ENCODE measurements at regions not wholly inside any gene's neighbourhood (a gene's known extent, or its start where the extent isn't known, plus 50 kb on each side); places are given as distances from the start of the nearest gene placed in this dataset.

DNA sequence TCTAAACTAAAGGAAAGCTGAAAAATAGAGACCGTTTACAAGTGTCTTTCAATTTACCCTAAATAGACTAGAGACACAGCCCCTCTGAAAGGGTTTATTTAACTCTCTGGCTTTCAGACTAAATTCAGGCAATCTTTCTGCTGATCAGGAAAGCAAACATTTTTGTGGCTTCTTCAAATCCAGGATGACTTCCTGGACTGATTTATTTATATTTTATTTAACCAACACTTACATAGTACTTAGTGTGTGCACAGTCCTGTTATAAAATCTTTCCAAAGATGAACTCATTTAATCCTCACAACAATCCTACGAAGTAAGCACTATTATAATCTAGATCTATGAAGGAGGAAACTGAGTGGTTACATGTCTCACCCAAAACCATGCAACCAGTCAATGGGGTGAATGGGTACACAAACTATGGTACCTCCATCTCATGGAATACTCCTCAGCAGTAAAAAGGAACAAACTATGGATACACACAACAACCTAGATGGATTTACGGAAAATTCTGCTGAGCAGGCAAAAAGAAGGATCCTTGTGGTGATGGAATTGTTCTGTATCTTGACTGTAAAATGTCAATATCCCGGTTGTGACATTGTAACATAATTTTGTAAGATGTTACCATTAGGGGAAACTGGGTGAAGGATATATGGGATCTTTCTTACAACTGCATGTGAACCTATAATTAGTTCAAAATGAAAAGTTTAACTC, 64.1 kb upstream of the MAMLD1 start:
- no peak for DNase-seq (ENCODE audit: low spot score)

DNA sequence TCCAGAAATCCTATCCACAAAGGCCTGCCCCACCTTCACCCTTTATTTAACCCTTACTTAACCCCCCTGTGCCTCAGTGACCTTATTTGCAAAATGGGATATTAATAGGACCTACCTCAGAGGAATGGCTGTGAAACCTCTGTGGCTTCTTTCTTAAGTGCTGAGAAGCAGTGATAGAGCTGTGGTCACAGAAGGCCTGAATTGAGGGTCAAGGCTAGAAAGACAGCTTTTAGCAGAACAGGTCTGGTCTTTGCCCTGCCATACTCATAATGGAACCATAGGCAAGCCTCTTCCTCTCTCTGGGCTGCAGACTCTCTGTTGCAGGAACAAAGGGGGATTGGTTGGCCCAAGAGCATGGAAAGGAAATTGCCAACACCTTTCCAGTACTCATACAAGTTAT, 63.5 kb upstream of the MAMLD1 start:
- DNase-seq (ENCODE audit: low spot score): no peak

DNA sequence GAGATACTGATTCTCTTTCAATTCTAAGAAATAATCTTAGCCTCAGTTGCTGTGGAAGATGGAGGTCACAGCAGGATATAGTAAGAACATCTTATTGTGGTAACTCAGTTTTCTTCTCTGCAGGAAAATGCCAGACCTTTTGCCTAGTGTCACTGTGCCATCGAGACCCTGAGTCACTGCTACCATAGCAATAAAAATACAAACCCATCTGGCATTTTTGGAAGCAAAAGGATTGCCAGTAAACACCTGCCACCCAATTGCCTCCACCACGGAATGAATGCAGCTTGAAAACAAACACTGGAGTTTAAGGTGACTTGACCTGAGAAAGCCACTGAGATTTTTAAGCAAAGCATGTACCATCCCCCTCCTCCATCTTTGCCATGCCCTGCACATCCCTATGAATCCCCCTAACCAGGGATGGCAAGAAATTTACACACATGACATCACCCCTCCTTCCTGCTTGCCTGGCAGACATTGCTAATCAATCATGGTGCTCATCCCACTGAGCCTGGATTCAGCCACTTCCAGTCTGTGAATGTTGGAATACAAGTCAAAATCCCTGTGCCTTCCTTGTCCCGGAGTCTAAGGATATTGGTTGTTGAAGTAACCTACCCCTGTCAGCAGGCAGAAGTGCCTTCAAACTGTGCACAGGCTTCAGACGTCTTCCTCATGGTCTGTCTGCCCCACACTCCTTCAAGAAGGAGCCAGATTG, 59.6 kb upstream of the MAMLD1 start:
- no peak for DNase-seq (ENCODE audit: low spot score)

DNA sequence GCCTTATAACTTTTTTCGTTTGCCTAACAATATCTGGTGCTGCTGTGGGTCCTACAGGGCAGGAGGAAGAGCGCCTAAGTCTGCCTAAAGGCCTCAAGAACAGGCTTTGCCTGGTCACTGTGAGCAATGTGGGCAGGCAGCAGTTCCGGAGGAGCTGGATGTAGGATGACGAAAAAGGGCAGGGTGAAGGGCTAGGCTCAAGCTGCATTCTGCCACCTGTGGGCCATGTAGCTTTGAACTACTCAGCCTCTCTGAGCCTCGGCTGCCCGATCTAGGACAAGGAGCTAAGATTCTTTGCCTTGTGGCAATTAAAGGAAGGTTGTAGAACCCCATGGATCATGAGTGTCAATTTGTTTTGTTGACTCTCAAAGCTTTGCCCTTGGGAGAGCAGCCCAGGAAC, 57.1 kb upstream of the MAMLD1 start:
- DNase-seq (ENCODE audit: low spot score): no peak

DNA sequence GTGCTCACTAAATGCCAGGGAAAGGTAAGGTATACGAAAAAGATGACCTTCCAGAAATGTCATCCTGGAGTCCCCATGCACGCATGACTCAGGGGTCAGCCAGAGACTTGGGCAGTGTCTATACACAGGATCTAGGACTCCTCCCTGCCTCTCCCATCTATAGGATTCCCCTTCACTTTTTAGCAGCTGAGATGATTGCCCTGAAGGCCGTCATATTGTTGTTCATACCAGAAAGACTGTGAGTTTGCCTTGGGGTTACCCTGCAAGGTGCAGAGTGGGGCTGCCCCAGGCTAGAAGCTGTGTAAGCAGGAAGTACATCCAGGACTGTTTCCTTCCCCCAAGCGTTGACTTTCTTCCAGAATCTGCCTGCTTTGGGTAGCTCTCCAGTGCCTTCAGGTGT, 55.1 kb upstream of the MAMLD1 start:
- no peak for DNase-seq (ENCODE audit: low spot score)

DNA sequence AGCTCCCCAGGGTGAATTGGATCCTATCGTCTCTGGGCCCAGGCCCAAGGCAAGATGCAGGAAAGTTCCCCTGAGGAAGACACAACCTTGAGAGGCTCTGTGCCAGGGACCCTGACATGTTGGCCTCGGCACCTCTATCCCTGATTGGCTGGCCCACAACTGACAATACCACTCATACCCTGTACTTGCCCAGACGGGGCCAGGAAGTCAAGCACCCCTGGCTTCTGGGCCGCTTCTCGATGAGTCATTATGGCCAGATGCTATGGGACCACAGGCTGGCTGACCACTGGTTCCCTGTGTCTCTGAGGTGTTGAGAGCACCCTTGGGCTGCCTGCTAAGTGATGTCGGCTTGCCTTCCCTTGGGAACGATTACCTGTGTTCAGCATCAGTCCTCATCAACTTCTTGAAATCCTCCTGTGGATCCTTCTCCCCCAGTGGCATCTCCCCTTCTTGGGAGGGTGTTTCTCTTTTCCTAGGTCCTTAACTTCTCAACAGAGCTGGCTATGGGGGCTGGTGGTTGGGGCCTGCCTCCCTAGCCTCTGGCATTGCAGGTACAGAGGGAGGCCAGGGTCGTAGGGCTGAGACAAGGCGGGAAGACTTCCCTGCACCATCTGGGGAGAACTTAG, 54.5 kb upstream of the MAMLD1 start:
- DNase-seq (ENCODE audit: low spot score): no peak

DNA sequence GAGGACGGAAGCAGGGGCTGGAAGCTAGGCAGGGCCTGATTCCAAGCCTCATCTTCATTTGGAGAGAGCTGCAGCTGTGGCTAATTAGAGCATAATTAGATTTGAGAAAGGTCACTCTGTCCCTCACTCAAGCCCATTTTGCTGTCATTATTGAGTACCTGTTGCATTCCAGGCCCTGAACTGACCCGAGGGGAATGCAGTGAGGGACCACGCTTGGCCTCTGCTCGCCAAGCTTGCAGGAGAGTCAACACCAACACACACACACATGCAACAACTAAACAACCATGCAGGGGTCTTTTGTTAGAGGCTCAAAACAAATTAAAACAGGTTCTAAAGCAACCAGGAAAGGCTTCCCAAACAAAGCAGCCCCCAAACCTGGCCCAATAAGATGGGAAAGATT, 52.7 kb upstream of the MAMLD1 start:
- no peak for DNase-seq (ENCODE audit: low spot score)

DNA sequence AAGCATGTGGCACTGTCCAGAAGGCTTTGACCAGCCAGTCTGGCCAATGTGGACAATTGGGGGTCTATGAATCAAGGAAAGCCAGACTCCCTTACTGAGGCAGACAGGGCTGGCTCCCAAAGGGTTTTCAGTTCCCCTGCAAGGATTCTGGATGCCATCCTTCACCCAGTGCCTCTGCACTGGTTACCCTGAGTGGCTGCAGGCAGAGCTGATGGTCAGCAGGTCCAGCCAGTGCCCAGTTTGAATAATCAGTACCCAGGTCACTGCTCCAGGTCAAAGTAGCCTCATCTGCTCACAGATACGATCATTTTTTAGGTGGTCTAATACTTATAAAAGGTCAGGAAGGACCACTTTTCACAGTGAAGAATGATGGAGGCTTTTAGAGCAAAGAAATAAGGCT, 52.2 kb upstream of the MAMLD1 start:
- DNase-seq (ENCODE audit: low spot score): no peak

DNA sequence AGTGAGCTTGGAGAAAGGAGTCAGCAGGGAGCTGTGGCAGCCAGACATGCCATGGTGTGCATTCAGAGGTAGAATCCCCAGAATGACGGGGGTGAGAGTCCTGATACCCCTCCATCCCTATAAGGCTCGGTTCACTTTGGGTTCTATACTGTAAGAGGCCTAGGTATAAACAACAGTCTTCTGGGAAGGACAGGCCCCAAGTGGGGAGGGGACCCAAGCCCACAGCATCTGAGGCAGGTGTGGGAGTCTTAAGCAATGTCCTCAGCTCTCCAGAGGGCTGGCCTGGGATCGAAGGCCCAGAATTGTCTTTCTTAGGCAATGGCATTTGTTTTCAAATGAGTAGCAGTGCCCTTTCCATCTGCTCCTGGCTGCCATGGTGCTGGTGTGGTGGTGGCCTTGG, 50.2 kb upstream of the MAMLD1 start:
- DNase-seq (ENCODE audit: low spot score): no peak

Measured in CD4-positive, alpha-beta T cell treated with Interleukin-15 for 4 hours (primary cell).